Stimulated activated CD4-positive, alpha-beta T cell treated with anti-CD3 and anti-CD28 coated beads, Interleukin-15, amount 100 ng/mL, for 24 hours (primary cell): ENCODE measurements at regions not wholly inside any gene's neighbourhood (a gene's known extent, or its start where the extent isn't known, plus 50 kb on each side); places are given as distances from the start of the nearest gene placed in this dataset.
"Not testable (repeated sequence)": the region's sequence is repeated elsewhere in the genome, so short reads cannot be mapped to it uniquely, and the experiment has no call there.

Experiments used
- DNase-seq: peaks from one replicate; pipeline ENCODE4 v3.0.0-alpha.2; 2020

DNA sequence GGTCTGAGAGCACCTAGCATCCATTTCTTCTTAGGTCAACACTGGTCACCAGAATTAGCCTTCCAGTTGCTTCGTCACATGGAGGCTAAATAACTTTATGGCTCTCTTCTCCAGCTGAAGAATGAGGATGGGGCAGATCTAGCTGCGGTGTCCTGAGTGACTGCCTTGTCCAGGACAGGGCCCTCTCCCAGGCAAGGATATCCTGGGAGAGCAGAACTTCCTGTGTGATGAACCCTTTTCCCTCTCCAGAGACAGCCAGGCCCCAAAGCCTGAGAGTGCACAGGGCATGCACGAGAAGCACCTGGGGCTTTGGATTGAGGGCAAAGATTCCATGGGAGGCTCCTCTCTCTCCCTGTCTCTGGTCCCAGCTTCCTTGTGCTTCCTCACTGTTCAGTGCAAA lies 108.2 kb upstream of the MAMLD1 start:
- DNase-seq, result no peak

DNA sequence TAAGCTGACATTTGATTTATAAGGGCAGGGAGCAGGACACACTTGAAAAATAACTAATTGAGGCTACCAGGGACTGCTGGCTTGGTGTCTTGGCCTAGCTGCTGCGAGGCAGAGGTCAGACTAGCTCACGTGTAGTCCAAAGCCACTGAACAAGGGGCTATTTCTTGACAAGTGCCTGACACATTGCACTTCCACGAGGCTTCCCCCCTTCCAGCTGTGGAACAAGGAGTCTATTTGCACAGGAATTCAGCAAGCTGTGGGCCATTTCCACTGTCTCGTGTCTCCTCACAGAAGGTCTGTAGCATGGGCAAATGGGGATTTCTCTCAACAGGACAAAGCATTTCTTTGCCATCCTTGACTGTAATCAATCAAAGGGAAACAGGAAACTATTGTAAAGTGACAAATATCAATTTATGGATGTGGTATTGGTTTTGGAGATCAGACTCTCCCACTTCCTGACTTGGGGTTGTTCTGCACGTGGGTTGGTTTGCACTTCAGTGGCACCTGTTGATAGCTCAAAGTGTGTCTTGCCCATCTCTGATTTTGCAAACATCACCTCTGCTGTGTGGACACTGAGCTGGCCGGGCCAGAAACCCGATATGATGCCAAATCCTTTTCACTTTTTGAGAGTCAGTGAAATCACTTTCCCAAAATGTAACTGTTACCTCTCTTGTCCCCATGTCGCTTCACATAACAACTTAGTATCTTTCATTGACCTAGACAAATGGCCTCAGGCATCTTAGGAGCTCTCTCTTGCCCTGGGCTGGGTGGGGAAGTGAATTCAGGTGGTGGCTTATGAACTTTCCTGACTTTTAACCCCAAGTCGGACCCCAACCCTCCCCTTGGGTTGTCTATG lies 107.4 kb upstream of the MAMLD1 start:
- no peak for DNase-seq

GRCh38 chrX:150256297-150256650 lies 106.8 kb upstream of the MAMLD1 start:
- no peak for DNase-seq

DNA sequence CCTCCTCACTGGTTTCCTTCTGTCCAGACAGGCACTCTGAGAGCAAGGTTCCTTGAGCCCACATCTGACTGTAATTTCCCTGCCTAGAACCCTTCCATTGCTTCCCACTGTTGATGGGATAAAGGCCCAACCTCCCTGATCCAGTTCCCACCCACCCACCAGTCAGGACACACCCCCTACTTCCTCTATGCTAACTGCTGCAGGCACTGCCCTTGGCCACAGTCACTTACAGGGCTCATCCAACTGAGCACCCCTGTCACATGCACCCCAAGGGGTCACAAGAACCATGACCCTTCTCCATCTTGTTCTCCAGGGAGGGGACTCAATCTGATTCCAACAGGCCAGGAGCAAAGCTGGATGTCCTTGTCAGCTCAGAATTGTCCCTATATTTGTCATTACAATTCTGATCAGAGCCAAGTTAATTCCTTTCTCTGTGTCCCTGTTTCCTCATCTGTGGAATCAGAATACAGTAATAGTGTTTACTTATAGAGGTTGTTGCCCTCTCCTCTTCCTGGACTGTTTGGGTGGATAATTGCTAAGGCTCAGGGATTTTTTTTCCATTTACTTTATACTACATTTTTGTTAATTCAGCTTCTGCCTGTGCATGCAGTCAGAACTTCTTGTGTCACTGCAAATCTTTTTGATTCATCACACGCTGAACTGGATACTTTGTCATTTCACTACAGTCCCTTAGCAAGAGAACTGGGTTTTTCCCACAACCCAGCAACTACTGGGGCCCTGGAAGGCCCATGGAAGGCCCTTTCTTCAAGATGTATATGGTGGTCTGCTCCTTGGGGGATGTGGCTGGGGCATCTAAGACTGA lies 105.6 kb upstream of the MAMLD1 start:
- no peak for DNase-seq

DNA sequence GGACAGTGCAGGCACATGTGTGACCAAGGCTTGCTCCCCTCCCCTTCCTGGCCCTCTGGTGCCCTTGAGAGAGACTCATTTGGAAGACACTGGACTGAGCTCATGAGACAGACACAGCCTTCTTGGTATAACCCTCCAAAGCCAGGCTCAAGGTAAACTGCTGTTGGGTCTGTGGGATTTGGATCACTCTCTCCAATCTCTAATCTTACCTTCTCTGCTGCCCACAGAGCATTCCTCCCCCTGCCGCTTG lies 105.0 kb upstream of the MAMLD1 start:
- DNase-seq, result no peak

GRCh38 chrX:150258463-150259430 lies 104.4 kb upstream of the MAMLD1 start:
- DNase-seq, result no peak

DNA sequence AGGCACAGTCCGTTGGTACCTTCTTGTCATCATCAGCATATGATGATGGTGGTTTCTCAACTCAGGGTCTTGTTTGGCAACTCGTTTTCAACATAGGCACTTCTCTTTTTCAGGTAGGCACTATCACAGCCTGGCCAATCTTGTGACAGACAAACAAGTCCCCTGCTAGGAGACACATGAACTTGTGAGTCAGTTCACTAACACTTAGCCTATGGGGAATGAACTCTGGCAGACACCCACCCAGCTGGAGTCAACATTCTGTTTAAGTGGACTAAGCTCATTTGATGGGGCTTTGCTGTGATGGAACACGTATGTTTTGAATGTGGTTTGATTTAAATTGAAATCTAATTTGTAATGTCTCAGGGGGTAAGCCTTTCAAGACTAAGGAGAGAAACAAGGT lies 100.7 kb upstream of the MAMLD1 start:
- DNase-seq, result no peak

DNA sequence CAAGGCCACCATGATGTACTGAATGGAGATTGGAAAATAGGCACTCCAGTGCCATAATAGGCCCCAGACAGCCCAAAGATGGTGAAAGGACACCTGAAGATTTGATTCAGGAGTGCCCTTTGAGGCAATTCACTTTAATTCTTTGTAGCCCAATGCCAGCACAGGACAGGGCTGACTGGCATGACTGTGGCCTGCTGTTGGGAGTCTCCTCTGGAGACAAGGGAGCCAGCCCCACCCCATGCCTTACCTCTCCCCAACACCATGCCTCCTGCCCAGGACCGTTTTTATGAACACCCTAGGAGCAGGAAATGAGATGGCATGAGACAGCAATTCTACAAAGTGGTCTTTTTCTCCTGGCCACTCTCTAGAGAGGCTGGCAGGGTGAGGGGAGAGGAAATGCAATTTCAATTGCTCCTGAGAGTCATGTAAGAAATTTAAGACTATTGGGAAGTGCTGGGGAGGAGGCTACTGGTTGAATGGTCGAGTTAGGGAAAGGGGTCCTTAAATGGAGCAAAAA lies 94.2 kb upstream of the MAMLD1 start:
- DNase-seq, result no peak

- no peak for DNase-seq
These were observed 93.4 kb upstream of the MAMLD1 start for GRCh38 chrX:150269605-150270254.

DNA sequence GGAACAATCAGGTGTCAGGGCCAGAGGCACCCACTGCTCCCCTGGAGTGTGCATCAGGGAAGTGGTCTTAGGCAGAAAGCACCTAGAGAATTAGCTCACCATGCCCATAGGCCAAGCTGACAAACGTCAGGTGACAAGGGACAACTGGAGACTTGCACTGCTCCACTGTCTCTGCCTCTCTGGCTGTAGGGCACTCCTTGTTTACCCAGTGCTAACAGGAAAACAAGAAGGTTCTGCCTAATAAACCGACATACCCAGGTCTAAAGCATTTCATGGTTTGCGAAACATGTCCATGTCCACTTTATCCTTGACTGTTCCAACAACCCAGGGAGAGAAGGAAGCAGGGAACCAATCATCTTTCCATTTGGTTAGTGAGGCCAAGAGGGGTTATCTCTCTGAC lies 92.5 kb upstream of the MAMLD1 start:
- DNase-seq, result no peak

DNA sequence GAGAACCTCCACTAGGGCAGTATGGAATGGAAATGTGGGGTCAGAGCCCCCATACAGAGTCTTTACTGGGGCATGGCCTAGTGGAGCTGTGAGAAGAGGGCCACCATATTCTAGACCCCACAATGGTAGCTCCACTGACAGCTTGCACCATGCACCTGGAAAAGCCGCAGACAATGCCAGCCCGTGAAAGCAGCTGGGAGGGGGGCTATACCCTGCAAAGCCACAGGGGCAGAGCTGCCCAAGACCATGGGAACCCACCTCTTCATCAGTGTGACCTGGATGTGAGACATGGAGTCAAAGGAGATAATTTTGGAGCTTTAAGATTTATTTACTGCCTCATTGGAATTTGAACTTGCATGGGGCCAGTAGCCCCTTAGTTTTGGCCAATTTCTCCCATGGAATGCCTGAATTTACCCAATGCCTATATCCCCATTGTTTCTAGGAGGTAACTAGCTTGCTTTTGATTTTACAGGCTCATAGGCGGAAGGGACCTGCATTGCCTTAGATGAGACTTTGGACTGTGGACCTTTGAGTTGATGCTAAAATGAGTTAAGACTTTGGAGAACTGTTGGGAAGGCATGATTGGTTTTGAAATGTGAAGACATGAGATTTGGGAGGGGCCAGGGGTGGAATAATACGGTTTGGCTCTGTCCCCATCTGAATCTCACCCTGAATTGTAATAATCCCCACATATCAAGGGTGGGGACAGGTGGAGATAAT lies 89.4 kb upstream of the MAMLD1 start:
- not testable (repeated sequence) for DNase-seq

DNA sequence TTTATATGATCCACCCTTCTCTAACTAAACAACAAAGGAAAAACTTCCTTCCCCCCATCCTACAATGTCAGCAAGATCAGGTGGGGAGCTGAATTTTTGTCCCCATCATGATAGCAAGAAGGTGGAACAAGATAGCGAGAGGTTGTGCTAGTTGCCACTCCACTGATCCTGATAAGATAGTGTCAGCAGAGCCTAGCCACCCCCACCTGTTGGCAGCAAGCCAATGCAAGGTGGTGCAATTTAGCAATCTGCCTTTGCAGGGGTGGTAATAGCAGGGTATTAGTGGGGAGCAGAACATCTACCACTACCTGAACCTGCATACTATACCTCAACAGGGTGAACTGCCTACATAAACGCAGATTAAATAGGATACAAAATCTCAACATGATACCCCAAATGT lies 80.2 kb upstream of the MAMLD1 start:
- no peak for DNase-seq

DNA sequence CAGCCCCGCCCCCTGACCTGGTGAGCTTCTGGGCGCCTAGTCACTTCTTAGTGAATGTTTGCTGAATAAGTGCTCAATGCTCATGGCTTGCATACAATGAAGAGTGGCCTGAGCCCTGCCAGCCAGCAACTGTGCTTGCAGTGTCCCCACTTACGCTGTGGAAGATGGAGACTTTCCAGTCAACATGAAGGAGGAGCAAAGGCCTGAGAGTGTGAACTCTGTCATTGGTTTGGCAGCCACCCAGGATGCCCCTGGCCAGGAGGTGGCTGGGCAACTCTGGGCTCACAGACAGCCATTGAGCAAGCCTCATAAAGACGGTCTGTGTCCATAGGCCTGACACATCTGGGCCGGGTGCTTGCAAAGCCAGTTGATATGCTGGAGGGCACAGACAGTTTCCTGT lies 72.1 kb upstream of the MAMLD1 start:
- no peak for DNase-seq

DNA sequence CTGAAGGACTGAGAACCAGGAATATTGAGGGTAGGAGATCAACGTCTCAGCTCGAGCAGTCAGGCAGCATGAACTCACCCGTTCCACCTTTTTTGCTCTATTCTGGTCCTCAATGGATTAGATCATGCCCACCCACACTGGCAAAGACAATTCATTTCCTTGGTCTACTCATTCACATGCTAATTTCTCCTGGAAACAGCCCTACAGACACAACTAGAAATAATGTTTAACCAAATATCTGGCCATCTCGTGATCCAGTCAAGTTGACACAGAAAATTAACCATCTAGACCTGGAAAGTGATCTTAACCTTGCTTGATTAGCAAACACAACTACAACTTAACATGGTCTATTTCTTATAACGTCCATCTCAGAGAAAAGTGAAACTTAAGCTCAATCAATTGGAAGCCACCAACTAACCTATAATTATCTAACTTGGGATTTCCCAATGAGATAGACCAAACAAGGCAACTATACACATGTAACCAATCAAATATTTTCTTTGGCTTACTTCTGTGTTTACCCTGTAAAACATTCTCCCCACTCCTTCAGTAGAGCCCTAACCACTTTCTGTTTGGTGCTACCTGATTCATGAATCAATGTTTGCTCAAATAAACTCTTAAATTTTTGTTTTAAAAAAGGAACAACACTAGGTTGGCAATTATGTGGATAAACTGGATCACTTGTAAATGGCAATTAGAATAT lies 69.7 kb upstream of the MAMLD1 start:
- DNase-seq, result no peak

DNA sequence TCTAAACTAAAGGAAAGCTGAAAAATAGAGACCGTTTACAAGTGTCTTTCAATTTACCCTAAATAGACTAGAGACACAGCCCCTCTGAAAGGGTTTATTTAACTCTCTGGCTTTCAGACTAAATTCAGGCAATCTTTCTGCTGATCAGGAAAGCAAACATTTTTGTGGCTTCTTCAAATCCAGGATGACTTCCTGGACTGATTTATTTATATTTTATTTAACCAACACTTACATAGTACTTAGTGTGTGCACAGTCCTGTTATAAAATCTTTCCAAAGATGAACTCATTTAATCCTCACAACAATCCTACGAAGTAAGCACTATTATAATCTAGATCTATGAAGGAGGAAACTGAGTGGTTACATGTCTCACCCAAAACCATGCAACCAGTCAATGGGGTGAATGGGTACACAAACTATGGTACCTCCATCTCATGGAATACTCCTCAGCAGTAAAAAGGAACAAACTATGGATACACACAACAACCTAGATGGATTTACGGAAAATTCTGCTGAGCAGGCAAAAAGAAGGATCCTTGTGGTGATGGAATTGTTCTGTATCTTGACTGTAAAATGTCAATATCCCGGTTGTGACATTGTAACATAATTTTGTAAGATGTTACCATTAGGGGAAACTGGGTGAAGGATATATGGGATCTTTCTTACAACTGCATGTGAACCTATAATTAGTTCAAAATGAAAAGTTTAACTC lies 64.1 kb upstream of the MAMLD1 start:
- DNase-seq, result no peak

GRCh38 chrX:150299579-150299978 lies 63.5 kb upstream of the MAMLD1 start:
- DNase-seq, result no peak

- DNase-seq, result no peak
These were observed 59.6 kb upstream of the MAMLD1 start for GRCh38 chrX:150303386-150304097.

GRCh38 chrX:150306002-150306401 lies 57.1 kb upstream of the MAMLD1 start:
- DNase-seq, result no peak

- DNase-seq, result no peak
These were observed 55.1 kb upstream of the MAMLD1 start for GRCh38 chrX:150308041-150308440.
